H1 (cell line): ENCODE measurements at regions not wholly inside any gene's neighbourhood (a gene's known extent, or its start where the extent isn't known, plus 50 kb on each side); places are given as distances from the start of the nearest gene placed in this dataset.

Experiments used
- GABPA ChIP-seq: IDR thresholded peaks from 2 replicates; pipeline ENCODE4 v1.6.1; 2011; ENCODE audit warnings: mild to moderate bottlenecking, low read length, moderate library complexity, borderline replicate concordance; ENCODE audit not compliant: insufficient read depth
- YY1 ChIP-seq: IDR thresholded peaks from 2 replicates; pipeline ENCODE4 v1.6.1; 2011; ENCODE audit warnings: low read depth, mild to moderate bottlenecking, low read length
- TF ChIP-seq, protein P1 (sequence below): IDR thresholded peaks from 2 replicates; pipeline ENCODE4 v1.6.1; 2012; ENCODE audit warnings: low read length, inconsistent platforms

DNA sequence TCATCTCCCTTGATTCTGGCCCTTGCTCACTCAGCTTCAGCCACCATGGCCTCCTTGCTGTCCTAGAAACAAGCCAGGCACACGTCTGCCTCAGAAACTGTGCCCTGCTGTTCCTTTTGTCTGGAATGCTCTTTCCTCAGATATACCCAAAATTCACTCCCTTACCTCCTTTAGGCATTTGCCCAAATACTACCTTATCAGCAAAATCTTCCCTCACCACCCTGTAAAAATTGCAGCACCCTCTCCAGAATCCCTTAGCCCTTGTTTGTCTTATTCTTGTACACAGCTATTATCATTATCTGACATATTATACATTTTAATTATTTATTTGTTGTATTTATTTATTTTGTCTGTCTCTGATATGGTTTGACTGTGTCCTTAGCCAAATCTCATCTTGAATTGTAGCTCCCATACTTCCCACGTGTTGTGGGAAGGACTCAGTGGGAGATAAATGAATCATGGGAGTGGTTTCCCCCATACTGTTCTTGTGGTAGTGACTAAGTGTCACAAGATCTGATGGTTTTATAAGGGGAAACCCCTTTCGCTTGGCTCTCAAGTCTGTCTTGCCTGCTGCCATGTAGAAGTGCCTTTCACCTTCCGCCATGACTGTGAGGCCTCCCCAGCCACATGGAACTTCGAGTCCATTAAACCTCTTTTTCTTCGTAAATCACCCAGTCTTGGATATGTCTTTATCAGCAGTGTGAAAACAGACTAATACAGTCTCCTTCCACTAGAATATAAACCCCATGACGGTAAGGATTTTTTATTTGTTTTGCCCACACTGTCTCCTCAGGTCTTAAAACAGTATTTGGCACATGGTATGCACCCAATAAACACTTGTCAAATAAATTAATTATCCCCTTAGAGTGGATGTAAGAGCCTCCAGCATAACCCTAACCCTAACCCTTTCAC, 60.0 kb upstream of the STT3B start (continued):
- TF ChIP-seq, protein P1, sequence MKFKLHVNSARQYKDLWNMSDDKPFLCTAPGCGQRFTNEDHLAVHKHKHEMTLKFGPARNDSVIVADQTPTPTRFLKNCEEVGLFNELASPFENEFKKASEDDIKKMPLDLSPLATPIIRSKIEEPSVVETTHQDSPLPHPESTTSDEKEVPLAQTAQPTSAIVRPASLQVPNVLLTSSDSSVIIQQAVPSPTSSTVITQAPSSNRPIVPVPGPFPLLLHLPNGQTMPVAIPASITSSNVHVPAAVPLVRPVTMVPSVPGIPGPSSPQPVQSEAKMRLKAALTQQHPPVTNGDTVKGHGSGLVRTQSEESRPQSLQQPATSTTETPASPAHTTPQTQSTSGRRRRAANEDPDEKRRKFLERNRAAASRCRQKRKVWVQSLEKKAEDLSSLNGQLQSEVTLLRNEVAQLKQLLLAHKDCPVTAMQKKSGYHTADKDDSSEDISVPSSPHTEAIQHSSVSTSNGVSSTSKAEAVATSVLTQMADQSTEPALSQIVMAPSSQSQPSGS, result no peak
- no peak for TF ChIP-seq GABPA
- TF ChIP-seq YY1, result no peak
